ENCODE measurements at regions not wholly inside any gene's neighbourhood (a gene's known extent, or its start where the extent isn't known, plus 50 kb on each side); places are given as distances from the start of the nearest gene placed in this dataset.

DNA sequence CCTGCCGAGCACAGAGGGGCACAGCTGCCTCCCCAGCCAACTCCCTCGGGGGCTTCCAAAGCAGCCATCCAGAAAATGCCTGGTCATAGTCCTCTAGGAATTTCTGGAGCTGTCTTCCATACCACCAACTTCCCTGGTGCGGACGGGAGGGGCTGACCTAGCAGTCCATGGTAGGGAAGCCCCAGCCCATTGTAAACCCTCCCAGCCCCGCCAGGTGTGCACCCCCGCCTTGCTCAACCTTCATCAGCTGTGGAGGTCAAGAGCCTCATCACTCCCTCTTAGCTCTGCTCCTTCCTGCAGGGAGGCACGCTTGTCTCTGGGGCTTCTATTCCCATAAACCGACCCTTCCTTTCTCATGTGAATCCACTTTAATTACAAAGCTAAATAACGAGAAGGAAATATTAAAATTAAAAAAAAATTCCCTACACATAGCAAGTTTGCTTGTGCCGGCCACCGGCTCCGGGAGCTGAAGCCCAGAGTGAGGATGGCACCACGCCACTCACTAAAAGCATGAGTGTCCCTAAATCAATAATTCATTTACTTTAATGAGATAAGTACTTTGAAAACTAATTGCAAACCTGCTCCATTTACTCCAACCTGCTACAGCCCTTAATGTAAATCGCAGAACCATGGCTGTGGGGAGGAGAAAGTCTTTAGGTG is 181.4 kb downstream of the ENGASE start:
- DNase-seq (ENCODE audit: low spot score) (no peak), ATAC-seq (no peak), FAIRE-seq (no peak)
- H3K9me3 ChIP-seq (ENCODE audit: low read length): no peaks in the 10 kb centered on the region
- in situ Hi-C loops (cut with HindIII; ENCODE audit: extremely low pct_ligation_motif_present, low pct_unique_long_range_greater_than_20kb) (no loop called here), intact Hi-C loops (cut with micrococcal nuclease; ENCODE audit: unreplicated experiment) (no loop called here)
- H3K27me3 ChIP-seq (ENCODE audit: control insufficient read depth in 1 of 2, insufficient read depth in 2 of 2, low read length in 2 of 2): peaks cover 31 to 94% of the 10 kb centered on the region in 2 experiments
- no peak overlapping the region for H3K27ac ChIP-seq (ENCODE audit: extremely low read length, insufficient read depth, low read length)
- H2AFZ ChIP-seq (ENCODE audit: low read length): no peak overlapping the region
- 39% methylated on average over 12 of the region's 14 CpGs for WGBS (ENCODE audit: low lambda C conversion rate)
- no peak for TF ChIP-seq ZNF264 (CRISPR knock-in tag; IDR thresholded peaks at IDR 0.05)
- no peak overlapping the region for H3K9ac ChIP-seq (ENCODE audit: insufficient read depth, low read depth, low read length)
- no TSS peak for BruUV-seq (replicated peaks)
- no peaks in the 10 kb centered on the region for H3K4me1 ChIP-seq (ENCODE audit: insufficient read depth, low read length)
- H3K36me3 ChIP-seq (replicated peaks in 1 of 2; ENCODE audit: control insufficient read depth in 1 of 2, insufficient read depth in 2 of 2, low read length in 2 of 2): no peaks in the 10 kb centered on the region
- H3K79me2 ChIP-seq (ENCODE audit: insufficient read depth, low read length): no peaks in the 10 kb centered on the region
- H3K4me2 ChIP-seq (ENCODE audit: low read depth, low read length): no peak overlapping the region
- no peak overlapping the region for H3K4me3 ChIP-seq (replicated peaks in 1 of 3; ENCODE audit: insufficient read depth in 1 of 3, low read depth in 2 of 3, low read length in 3 of 3)
- no peaks in the 10 kb centered on the region; the same call in 1 of the 2 replicates for H4K20me1 ChIP-seq (ENCODE audit: insufficient read depth, low read length)
- POLR2A ChIA-PET: no interaction called here
- CTCF ChIA-PET (ENCODE audit: low intra/inter-chr PET ratio, low total read pairs): no interaction called here

- WGBS (ENCODE audit: low lambda C conversion rate): 40% methylated on average over 4 of the region's 11 CpGs
- POLR2A ChIA-PET: no interaction called here
- ATAC-seq: no peak
Measured at GRCh38 chr17:79255456-79255855, 180.8 kb downstream of the ENGASE start.

More at GRCh38 chr17:79255456-79255855, 180.8 kb downstream of the ENGASE start:
- H4K20me1 ChIP-seq (ENCODE audit: insufficient read depth, low read length): no peaks in the 10 kb centered on the region; the same call in 1 of the 2 replicates
- CTCF ChIA-PET (ENCODE audit: low intra/inter-chr PET ratio, low total read pairs): no interaction called here
- FAIRE-seq (no peak), DNase-seq (ENCODE audit: low spot score) (no peak)
- TF ChIP-seq ZNF564 (CRISPR knock-in tag; IDR thresholded peaks at IDR 0.05) (no peak), HNRNPH1 (optimal IDR thresholded peaks at IDR 0.05; ENCODE audit: low read depth, low read length) (no peak), HHEX (CRISPR knock-in tag; IDR thresholded peaks at IDR 0.05) (no peak)
- no peak overlapping the region for H2AFZ ChIP-seq (ENCODE audit: low read length)
- peaks cover 29 to 92% of the 10 kb centered on the region in 2 experiments for H3K27me3 ChIP-seq (ENCODE audit: control insufficient read depth in 1 of 2, insufficient read depth in 2 of 2, low read length in 2 of 2)
- H3K4me1 ChIP-seq (ENCODE audit: insufficient read depth, low read length): no peaks in the 10 kb centered on the region
- H3K9me3 ChIP-seq (ENCODE audit: low read length): no peaks in the 10 kb centered on the region
- H3K27ac ChIP-seq (ENCODE audit: extremely low read length, insufficient read depth, low read length): no peak overlapping the region
- no peak overlapping the region for H3K4me2 ChIP-seq (ENCODE audit: low read depth, low read length)
- no TSS peak for BruUV-seq (replicated peaks)
- H3K79me2 ChIP-seq (ENCODE audit: insufficient read depth, low read length): no peaks in the 10 kb centered on the region
- H3K36me3 ChIP-seq (replicated peaks in 1 of 2; ENCODE audit: control insufficient read depth in 1 of 2, insufficient read depth in 2 of 2, low read length in 2 of 2): no peaks in the 10 kb centered on the region
- no peak overlapping the region for H3K9ac ChIP-seq (ENCODE audit: insufficient read depth, low read depth, low read length)
- H3K4me3 ChIP-seq (replicated peaks in 1 of 3; ENCODE audit: insufficient read depth in 1 of 3, low read depth in 2 of 3, low read length in 3 of 3): no peak overlapping the region
- intact Hi-C loops (cut with micrococcal nuclease; ENCODE audit: unreplicated experiment): no loop called here
- in situ Hi-C loops (cut with HindIII; ENCODE audit: extremely low pct_ligation_motif_present, low pct_unique_long_range_greater_than_20kb): no loop called here

Data from HepG2 (cell line).